GM23338 (cell line): ENCODE measurements at regions not wholly inside any gene's neighbourhood (a gene's known extent, or its start where the extent isn't known, plus 50 kb on each side); places are given as distances from the start of the nearest gene placed in this dataset.
A peak's percentile ranks its signal among the peaks of the same experiment; 100 is the strongest.

Experiments
- ATAC-seq: fragments of 200-7000 bp; cut with Tn5 transposase; 3 replicates; pipeline ENCODE4 v1.9.1; 2020
- DNase-seq: peaks from one replicate; pipeline ENCODE4 v3.0.0-alpha.2; 2015; ENCODE audit warnings: low spot score
- H2AFZ ChIP-seq: fragments of 200-600 bp; sonication (generic); 2 replicates; pipeline ENCODE4 v1.8.0; 2016; ENCODE audit warnings: antibody characterized with exemption, mild to moderate bottlenecking, moderate library complexity
- H3F3A ChIP-seq: fragments of 200-600 bp; sonication (generic); replicated peaks from 2 replicates; pipeline ENCODE4 v1.8.0; 2017; ENCODE audit warnings: antibody characterized with exemption, mixed run types, low read depth
- H3K27ac ChIP-seq: fragments of 200-600 bp; sonication (generic); 2 replicates; pipeline ENCODE4 v1.6.1; 2016; ENCODE audit warnings: low read depth
- H3K27me3 ChIP-seq: fragments of 200-600 bp; sonication (generic); 2 replicates; pipeline ENCODE4 v1.8.0; 2016; ENCODE audit warnings: mild to moderate bottlenecking, mixed run types, moderate library complexity; ENCODE audit not compliant: insufficient read depth
- H3K36me3 ChIP-seq: fragments of 200-600 bp; sonication (generic); 2 replicates; pipeline ENCODE4 v1.8.0; 2016; ENCODE audit warnings: mild to moderate bottlenecking; ENCODE audit not compliant: insufficient read depth
- H3K4me1 ChIP-seq: fragments of 200-600 bp; sonication (generic); 2 replicates; pipeline ENCODE4 v1.8.0; 2016; ENCODE audit warnings: mild to moderate bottlenecking, moderate library complexity; ENCODE audit not compliant: insufficient read depth
- H3K4me2 ChIP-seq: fragments of 200-600 bp; sonication (generic); 2 replicates; pipeline ENCODE4 v1.7.1; 2017; ENCODE audit warnings: mixed run types
- H3K4me3 ChIP-seq: fragments of 200-600 bp; sonication (generic); 2 replicates; pipeline ENCODE4 v1.6.1; 2016; ENCODE audit warnings: mixed run types
- H3K79me2 ChIP-seq: fragments of 200-600 bp; sonication (generic); replicated peaks from 2 replicates; pipeline ENCODE4 v1.8.0; 2017; ENCODE audit warnings: mild to moderate bottlenecking; ENCODE audit not compliant: insufficient read depth
- H3K9me2 ChIP-seq: fragments of 200-600 bp; sonication (generic); 2 replicates; pipeline ENCODE4 v1.8.0; 2017; ENCODE audit not compliant: insufficient read depth
- H4K20me1 ChIP-seq: fragments of 200-600 bp; sonication (generic); replicated peaks from 2 replicates; pipeline ENCODE4 v1.8.0; 2017; ENCODE audit warnings: mild to moderate bottlenecking; ENCODE audit not compliant: insufficient read depth
- H3K27ac Mint-ChIP-seq: 2 replicates; pipeline ENCODE4 v1.8.0; 2020; ENCODE audit warnings: inconsistent platforms, mild to moderate bottlenecking, moderate library complexity, mixed read lengths
- H3K27me3 Mint-ChIP-seq: 3 replicates; pipeline ENCODE4 v1.8.0; 2022; ENCODE audit warnings: low read depth, mild to moderate bottlenecking, moderate library complexity, mixed read lengths, inconsistent platforms; ENCODE audit not compliant: insufficient read depth, poor library complexity
- H3K36me3 Mint-ChIP-seq: 3 replicates; pipeline ENCODE4 v1.8.0; 2021; ENCODE audit warnings: low read depth, mild to moderate bottlenecking, inconsistent platforms, moderate library complexity, mixed read lengths
- H3K4me1 Mint-ChIP-seq: 3 replicates; pipeline ENCODE4 v1.8.0; 2020; ENCODE audit warnings: mild to moderate bottlenecking, inconsistent platforms, mixed read lengths
- H3K4me3 Mint-ChIP-seq: 3 replicates; pipeline ENCODE4 v1.8.0; 2021; ENCODE audit warnings: moderate library complexity, mild to moderate bottlenecking, inconsistent platforms, mixed read lengths
- H3K9me3 Mint-ChIP-seq: 3 replicates; pipeline ENCODE4 v1.8.0; 2020; ENCODE audit warnings: moderate library complexity, mild to moderate bottlenecking, inconsistent platforms, mixed read lengths
- CREB1 ChIP-seq: fragments of 250-450 bp; sonication (Bioruptor Pico); IDR thresholded peaks from 2 replicates; pipeline ENCODE4 v1.5.0; 2020; ENCODE audit warnings: low read depth, mild to moderate bottlenecking, moderate library complexity
- CTCF ChIP-seq, 2 experiments: fragments of 200-600 bp in 1 of 2; sonication (generic) in 1 of 2; conservative IDR thresholded peaks; 2 replicates each; pipeline versions ENCODE4 v1.5.1 to v1.6.1; 2016 to 2017; ENCODE audit warnings: antibody characterized with exemption in 2 of 2, low read depth in 2 of 2, mild to moderate bottlenecking in 2 of 2, moderate library complexity in 1 of 2
- EZH2 ChIP-seq: fragments of 200-600 bp; sonication (generic); IDR thresholded peaks from one replicate; pipeline ENCODE4 v1.8.0; 2017; ENCODE audit warnings: antibody characterized with exemption, mild to moderate bottlenecking, low read depth; ENCODE audit not compliant: unreplicated experiment
- EZH2phosphoT487 ChIP-seq: fragments of 200-600 bp; sonication (generic); IDR thresholded peaks from one replicate; pipeline ENCODE4 v1.8.1; 2018; ENCODE audit warnings: antibody characterized with exemption; ENCODE audit not compliant: unreplicated experiment
- JUNB ChIP-seq: IDR thresholded peaks from one replicate; pipeline ENCODE4 v1.6.1; 2016; ENCODE audit warnings: antibody characterized with exemption; ENCODE audit not compliant: unreplicated experiment
- NANOG ChIP-seq: IDR thresholded peaks from 2 replicates; pipeline ENCODE4 v1.6.1; 2016; ENCODE audit warnings: antibody characterized with exemption, borderline replicate concordance
- POLR2AphosphoS5 ChIP-seq: IDR thresholded peaks from 2 replicates; pipeline ENCODE4 v1.6.1; 2016; ENCODE audit warnings: antibody characterized with exemption, low read depth
- STAT1 ChIP-seq: IDR thresholded peaks from one replicate; pipeline ENCODE4 v1.6.1; 2016; ENCODE audit warnings: antibody characterized with exemption; ENCODE audit not compliant: unreplicated experiment
- ZNF114 ChIP-seq: fragments of 250-450 bp; sonication (Bioruptor Pico); IDR thresholded peaks from 2 replicates; pipeline ENCODE4 v1.5.0; 2020; ENCODE audit warnings: mild to moderate bottlenecking, moderate library complexity
- ZNF331 ChIP-seq: fragments of 250-450 bp; sonication (Bioruptor Pico); IDR thresholded peaks from 2 replicates; pipeline ENCODE4 v1.5.0; 2020; ENCODE audit warnings: low read depth, mild to moderate bottlenecking, moderate library complexity
- ZNF462 ChIP-seq: fragments of 250-450 bp; sonication (Bioruptor Pico); IDR thresholded peaks from 2 replicates; pipeline ENCODE4 v1.5.0; 2020; ENCODE audit warnings: mild to moderate bottlenecking, moderate library complexity
- TF ChIP-seq, protein P1 (sequence below): IDR thresholded peaks from one replicate; pipeline ENCODE4 v1.6.1; 2018; ENCODE audit warnings: antibody characterized with exemption; ENCODE audit not compliant: unreplicated experiment
- TF ChIP-seq, protein P2 (sequence below): IDR thresholded peaks from 2 replicates; pipeline ENCODE4 v1.6.1; 2016; ENCODE audit warnings: antibody characterized with exemption

- Histone ChIP-seq H4K20me1 (no peaks in the 10 kb centered on the region), H3K9me2 (no peaks in the 10 kb centered on the region), H3K79me2 (no peaks in the 10 kb centered on the region), H2AFZ (no peak overlapping the region), H3K4me3 (no peak overlapping the region), H3K36me3 (no peaks in the 10 kb centered on the region), H3K4me1 (no peaks in the 10 kb centered on the region; the same call in 1 of the 2 replicates), H3K27me3 (no peaks in the 10 kb centered on the region), H3F3A (0 out of 2 replicates have a peak, but pooled peaks cover 3% of the 10 kb centered on the region), H3K27ac (no peak overlapping the region), H3K4me2 (no peak overlapping the region)
- Mint-ChIP-seq H3K4me1 (peaks cover 3% of the 10 kb centered on the region; the same call in 2 of the 3 replicates), H3K27ac (no peak overlapping the region), H3K4me3 (no peak overlapping the region), H3K27me3 (peaks cover 17% of the 10 kb centered on the region), H3K9me3 (no peaks in the 10 kb centered on the region; the same call in 2 of the 3 replicates), H3K36me3 (no peaks in the 10 kb centered on the region)
- TF ChIP-seq NANOG: no peak
- TF ChIP-seq CTCF (conservative IDR thresholded peaks at IDR 0.05; ENCODE audit: low read depth in 2 of 2): no peak
- no peak for TF ChIP-seq POLR2AphosphoS5
- TF ChIP-seq STAT1: no peak
- TF ChIP-seq, protein P1, sequence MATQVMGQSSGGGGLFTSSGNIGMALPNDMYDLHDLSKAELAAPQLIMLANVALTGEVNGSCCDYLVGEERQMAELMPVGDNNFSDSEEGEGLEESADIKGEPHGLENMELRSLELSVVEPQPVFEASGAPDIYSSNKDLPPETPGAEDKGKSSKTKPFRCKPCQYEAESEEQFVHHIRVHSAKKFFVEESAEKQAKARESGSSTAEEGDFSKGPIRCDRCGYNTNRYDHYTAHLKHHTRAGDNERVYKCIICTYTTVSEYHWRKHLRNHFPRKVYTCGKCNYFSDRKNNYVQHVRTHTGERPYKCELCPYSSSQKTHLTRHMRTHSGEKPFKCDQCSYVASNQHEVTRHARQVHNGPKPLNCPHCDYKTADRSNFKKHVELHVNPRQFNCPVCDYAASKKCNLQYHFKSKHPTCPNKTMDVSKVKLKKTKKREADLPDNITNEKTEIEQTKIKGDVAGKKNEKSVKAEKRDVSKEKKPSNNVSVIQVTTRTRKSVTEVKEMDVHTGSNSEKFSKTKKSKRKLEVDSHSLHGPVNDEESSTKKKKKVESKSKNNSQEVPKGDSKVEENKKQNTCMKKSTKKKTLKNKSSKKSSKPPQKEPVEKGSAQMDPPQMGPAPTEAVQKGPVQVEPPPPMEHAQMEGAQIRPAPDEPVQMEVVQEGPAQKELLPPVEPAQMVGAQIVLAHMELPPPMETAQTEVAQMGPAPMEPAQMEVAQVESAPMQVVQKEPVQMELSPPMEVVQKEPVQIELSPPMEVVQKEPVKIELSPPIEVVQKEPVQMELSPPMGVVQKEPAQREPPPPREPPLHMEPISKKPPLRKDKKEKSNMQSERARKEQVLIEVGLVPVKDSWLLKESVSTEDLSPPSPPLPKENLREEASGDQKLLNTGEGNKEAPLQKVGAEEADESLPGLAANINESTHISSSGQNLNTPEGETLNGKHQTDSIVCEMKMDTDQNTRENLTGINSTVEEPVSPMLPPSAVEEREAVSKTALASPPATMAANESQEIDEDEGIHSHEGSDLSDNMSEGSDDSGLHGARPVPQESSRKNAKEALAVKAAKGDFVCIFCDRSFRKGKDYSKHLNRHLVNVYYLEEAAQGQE: no peak
- no peak for TF ChIP-seq ZNF462
- no peak for TF ChIP-seq CREB1 (CRISPR knock-in tag)
- TF ChIP-seq, protein P2, sequence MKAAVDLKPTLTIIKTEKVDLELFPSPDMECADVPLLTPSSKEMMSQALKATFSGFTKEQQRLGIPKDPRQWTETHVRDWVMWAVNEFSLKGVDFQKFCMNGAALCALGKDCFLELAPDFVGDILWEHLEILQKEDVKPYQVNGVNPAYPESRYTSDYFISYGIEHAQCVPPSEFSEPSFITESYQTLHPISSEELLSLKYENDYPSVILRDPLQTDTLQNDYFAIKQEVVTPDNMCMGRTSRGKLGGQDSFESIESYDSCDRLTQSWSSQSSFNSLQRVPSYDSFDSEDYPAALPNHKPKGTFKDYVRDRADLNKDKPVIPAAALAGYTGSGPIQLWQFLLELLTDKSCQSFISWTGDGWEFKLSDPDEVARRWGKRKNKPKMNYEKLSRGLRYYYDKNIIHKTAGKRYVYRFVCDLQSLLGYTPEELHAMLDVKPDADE: no peak
- TF ChIP-seq EZH2: no peak
- no peak for TF ChIP-seq ZNF331 (CRISPR knock-in tag)
- no peak for TF ChIP-seq JUNB
- no peak for TF ChIP-seq ZNF114 (CRISPR knock-in tag)
- no peak for TF ChIP-seq EZH2phosphoT487
- ATAC-seq (peak; percentile 78), DNase-seq (peak; percentile 47)
Observed at GRCh38 chr22:27603800-27604144, 197.8 kb downstream of the MN1 start.
